Stimulated activated CD4-positive, alpha-beta T cell treated with anti-CD3 and anti-CD28 coated beads, Interleukin-12 subunit alpha, Interleukin-12 subunit beta, amount 100 ng/mL, for 48 hours (primary cell): ENCODE measurements at regions not wholly inside any gene's neighbourhood (a gene's known extent, or its start where the extent isn't known, plus 50 kb on each side); places are given as distances from the start of the nearest gene placed in this dataset.
A peak's percentile ranks its signal among the peaks of the same experiment; 100 is the strongest.
"Not testable (repeated sequence)": the region's sequence is repeated elsewhere in the genome, so short reads cannot be mapped to it uniquely, and the experiment has no call there.

Experiments
- DNase-seq, 3 donors: peaks; one replicate each; pipeline ENCODE4 v3.0.0-alpha.2; 2020; ENCODE audit warnings: low read depth in 2 of 3, low spot score in 1 of 3

DNA sequence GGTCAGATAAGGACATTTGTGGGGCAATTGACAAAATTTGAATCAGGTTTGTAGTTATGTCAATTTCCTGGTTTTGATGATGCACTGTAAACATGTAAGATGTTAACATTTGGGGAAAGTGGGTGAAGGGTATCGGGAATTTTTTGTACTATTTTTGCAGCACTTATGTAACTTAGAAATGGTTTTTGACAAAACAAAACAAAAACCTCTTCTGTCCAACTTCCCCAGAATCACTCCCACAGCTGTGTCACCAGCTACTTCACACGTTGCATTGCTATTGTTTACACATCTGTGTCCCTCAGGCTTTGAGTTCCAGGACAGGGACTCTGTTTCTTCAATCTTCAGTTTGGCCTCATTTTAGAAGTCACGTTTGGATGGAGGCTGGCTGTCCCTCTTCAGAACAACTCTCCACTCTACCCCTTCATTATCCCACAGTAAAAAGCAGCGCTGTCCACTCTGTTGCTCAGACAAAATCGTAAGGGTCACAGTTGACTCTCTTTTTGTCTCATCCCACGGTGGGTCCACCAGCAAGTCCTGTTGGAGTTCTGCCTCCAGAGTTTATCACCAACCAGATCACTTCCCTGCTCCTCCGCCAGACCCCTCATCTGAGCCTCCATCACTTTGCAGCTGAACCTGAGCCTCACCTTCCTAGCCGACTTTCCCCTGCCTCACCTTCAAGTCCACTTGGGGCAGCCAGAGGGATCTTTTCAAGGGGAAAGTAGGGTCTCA, 63.2 kb downstream of the NENF start:
- no peak for DNase-seq

- DNase-seq: no peak
These were observed 64.0 kb downstream of the NENF start for GRCh38 chr1:212496682-212497081.

DNA sequence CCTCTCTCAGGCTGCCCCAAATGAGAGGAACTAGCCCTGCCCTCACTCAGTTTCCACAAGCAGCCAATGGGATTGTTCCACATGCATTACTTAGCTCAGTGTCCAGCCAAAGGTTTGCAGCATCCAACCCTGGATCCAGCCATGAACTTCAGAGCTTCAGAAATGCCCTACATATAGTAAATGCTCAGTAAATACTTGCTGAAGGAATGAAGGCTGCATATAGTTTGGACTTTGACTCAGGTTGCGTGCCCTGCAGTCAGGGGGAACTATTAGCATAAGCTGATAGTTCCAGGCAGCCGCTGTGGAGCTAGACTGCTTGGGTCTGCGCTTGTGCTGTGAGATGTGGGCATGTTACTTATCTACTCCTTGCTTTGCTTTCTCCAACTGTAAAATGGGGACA, 64.8 kb downstream of the NENF start:
- no peak for DNase-seq

DNA sequence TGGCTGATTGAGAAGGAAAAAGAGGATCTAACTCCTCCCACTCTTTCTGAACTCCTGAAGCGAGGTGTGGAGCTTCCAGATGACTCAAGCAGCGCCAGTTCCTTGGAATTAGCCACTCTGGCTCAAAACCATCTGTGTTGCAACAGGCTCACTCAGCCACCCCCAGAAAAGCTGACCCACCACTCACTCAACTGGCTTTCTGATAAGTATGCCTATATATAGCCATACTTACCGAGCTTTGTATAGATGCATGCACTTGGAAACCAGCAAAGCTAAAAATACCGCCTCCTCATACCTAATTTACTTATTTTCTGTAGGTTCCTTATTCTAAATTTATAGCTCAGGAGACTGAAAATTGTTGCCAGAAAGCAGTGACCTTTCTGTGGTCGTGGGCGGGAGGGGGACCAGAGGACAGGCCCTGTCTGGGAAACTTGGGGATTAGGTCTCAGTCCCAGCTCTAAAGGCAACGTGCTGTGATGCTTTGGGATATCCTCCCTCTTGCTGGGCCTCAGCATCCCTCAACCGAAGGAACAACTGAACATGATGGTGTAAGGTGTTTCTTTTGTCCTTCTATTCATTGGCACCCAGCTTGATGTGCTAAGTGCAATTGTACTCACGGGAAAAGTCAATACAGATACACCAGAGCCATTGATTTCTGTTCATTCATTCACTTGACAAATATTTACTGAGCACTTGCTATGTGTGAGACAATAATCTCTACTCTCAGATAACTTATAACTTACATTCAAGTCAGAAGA, 65.7 kb downstream of the NENF start:
- no peak for DNase-seq

GRCh38 chr1:212500351-212500750, 67.6 kb downstream of the NENF start:
- no peak for DNase-seq

- DNase-seq: no peak
These were observed 68.3 kb downstream of the NENF start for GRCh38 chr1:212500983-212501382.

DNA sequence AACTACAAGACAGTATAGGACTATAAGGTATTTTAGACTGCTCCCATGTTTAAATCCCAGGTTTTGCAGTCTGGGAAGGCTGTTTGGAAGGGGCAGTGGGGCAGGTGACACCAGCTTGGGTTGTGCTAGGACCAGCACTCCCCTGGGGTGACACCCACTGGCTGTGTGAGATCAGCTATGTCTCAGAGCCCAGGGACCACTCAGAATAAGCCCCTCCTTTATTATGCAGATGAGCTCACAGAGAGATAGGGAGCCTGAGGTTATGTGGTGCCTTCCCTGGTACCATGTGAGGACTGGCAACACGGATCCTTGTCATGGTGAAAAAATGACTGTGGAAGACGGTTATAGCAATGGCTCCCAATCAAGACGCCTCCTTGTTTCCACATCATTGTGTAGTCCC, 71.0 kb downstream of the NENF start:
- no peak for DNase-seq

GRCh38 chr1:212504171-212504803, 71.6 kb downstream of the NENF start:
- no peak for DNase-seq

DNA sequence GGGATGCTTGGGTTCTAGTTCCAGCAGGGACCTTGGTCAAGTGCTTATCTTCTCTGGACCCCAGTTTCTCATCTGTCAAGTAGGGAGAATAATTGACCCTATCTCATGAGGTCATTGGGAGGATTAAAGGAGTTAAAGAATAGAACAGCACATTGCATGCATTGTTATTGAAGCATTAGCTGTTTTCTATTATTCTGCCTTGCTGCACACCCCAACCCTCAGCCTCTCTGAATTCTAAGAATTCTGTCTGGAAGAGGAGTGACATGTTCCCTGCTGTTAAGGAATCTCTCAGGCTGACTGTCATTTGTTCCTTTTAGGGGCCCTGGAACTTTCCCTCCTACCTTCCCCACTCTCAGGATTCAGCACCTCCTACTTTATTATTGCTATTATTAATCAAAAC, 73.9 kb downstream of the NENF start:
- no peak for DNase-seq

DNA sequence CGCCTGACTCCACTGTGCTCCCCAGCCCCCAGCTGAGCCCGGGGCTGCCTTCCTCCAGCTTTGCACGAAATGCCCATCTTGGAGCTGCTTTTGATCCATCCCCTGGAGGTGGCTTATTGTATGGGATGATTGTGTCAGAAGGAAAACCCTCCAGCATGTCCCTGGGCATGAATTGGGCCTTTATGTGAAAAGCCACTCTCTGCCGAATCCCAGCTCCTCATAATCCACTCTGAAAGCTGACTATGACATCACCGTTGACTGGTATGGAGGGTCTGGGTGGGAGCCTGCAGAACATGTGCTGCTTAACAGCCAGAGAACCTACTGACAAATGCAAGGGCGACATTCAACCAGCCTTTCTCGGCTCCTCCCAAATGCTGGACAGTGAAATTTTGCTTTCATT, 74.6 kb downstream of the NENF start:
- DNase-seq: no peak

GRCh38 chr1:212512816-212513559, 80.3 kb downstream of the NENF start:
- DNase-seq: no peak

DNA sequence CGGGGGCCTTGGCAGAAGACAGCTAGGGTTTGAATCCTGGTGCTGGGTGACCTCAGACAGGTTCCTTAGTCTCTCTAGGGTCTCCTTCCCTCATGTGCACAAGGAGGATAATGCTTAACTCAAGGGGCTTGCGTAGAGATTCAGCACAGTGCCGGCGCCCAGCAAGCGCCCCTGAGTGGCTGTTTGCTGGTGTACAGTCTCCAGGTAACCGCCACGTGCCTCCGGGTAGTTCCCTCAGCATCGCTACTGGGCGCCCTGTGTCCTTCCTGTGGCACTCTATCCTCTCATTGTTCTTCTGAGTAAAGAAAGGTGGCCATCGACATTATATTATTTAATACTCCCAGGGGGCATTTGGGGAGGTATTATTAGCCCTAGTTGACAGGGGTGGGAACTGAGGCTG, 80.9 kb downstream of the NENF start:
- DNase-seq: no peak

- peak in 1 of 3 donors; percentile 2 for DNase-seq
These were observed 81.4 kb downstream of the NENF start for GRCh38 chr1:212514056-212514614.

DNA sequence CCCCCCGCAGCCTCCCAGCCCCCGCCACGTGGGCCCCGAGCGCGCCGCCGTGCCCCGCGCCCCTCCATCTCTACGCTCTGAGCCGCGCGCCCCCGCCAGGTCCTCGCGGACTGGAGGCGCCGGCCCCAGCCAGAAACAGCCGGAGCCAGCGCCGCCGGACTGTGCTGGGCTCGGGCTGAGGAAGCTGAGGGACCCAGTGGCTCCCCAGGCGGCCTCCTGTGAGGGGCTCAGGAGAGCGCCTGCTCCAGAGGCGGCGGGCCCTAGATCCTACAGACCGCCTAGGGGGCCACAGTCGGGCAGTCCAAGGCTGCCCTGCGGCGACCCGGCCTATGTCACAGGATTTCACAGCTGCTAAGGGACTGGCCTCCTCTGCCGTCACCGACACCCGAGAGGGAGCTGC, 82.1 kb downstream of the NENF start:
- no peak for DNase-seq

DNA sequence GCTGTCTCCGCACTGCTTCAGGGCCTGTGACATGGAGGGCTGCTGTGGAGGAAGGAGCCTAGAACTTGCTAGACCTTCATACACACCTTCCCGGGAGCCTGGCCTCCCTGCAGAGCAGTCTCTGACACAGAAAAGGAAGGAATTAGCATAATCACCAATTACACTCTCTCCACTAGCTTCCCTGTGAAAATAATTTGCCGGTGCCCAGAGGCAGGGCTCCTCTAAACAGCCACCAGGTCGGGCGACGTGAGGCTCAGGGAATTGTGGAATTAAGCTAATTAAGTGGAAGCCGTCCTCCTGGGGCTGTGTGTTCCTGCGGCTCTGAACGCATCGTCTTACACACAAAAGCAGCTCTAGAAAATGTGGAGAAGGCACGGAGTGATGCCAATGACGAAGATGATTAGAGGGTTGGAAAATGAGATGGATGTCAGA, 82.6 kb downstream of the NENF start:
- no peak for DNase-seq

- not testable (repeated sequence) for DNase-seq
These were observed 83.3 kb downstream of the NENF start for GRCh38 chr1:212516012-212516411.

GRCh38 chr1:212518188-212519054, 85.7 kb downstream of the NENF start:
- DNase-seq: no peak

- no peak for DNase-seq
These were observed 86.4 kb downstream of the NENF start for GRCh38 chr1:212519131-212519530.

DNA sequence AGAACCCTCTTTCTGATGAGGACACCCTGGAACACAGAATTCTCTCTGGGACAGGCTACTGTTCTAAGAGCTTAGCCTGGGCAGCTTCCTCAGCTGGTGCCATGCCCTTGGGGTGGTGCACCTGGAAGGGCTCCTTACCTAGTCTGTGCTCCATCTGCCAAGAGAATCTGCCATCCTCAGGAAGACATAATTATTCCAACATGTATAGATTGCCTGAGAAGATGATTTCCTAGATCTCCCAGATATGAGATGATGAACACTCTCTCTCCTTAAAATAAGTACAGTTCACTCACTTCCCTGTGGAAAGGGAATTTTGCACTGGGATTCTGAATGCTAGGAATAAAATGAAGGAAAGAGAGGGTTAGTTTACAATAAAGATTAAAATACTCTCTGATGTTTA, 87.6 kb downstream of the NENF start:
- no peak for DNase-seq

- DNase-seq: no peak
These were observed 87.8 kb upstream of the ATF3 start for GRCh38 chr1:212520746-212521145.
